Ishikawa (cell line): ENCODE measurements at regions not wholly inside any gene's neighbourhood (a gene's known extent, or its start where the extent isn't known, plus 50 kb on each side); places are given as distances from the start of the nearest gene placed in this dataset.

Experiments used
- CEBPB ChIP-seq: IDR thresholded peaks from 2 replicates; pipeline ENCODE4 v1.6.1; 2012
- EP300 ChIP-seq: IDR thresholded peaks from 2 replicates; pipeline ENCODE4 v1.6.1; 2012; ENCODE audit warnings: borderline replicate concordance
- FOXM1 ChIP-seq: IDR thresholded peaks from 2 replicates; pipeline ENCODE4 v1.6.1; 2012; ENCODE audit warnings: low read depth, borderline replicate concordance
- TF ChIP-seq, protein P1 (sequence below): IDR thresholded peaks from 2 replicates; pipeline ENCODE4 v1.6.1; 2012

DNA sequence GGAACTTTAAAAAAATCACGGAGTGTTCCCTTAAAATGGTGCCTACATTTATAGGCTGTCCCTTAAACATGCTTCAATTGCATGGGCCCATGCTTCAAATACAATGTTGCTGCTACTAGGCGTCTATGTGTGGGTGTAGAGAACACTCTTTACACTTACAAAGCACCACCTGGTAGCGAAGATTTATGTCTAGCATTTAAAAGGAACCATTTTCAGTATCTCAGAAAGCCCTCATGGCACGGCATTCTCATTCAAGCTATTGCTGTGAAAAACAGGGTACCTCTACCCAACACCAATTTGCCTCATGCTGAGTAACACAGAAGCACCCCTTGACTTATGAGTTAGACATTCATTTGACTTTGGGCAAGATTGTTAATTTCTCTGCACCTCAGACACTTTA, 112.9 kb upstream of the CNTNAP5 start:
- TF ChIP-seq FOXM1, result no peak
- no peak for TF ChIP-seq CEBPB
- TF ChIP-seq EP300, result no peak
- TF ChIP-seq, protein P1, sequence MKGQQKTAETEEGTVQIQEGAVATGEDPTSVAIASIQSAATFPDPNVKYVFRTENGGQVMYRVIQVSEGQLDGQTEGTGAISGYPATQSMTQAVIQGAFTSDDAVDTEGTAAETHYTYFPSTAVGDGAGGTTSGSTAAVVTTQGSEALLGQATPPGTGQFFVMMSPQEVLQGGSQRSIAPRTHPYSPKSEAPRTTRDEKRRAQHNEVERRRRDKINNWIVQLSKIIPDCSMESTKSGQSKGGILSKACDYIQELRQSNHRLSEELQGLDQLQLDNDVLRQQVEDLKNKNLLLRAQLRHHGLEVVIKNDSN, result no peak
